GM12873 (cell line): ENCODE measurements at regions not wholly inside any gene's neighbourhood (a gene's known extent, or its start where the extent isn't known, plus 50 kb on each side); places are given as distances from the start of the nearest gene placed in this dataset.

Experiments used
- TF ChIP-seq, protein P1 (sequence below): IDR thresholded peaks from 2 replicates; pipeline ENCODE4 v1.5.1; 2012; ENCODE audit warnings: low read depth, mild to moderate bottlenecking, moderate library complexity, low read length, control low read depth; ENCODE audit not compliant: insufficient read depth; ENCODE audit errors: missing control alignments

DNA sequence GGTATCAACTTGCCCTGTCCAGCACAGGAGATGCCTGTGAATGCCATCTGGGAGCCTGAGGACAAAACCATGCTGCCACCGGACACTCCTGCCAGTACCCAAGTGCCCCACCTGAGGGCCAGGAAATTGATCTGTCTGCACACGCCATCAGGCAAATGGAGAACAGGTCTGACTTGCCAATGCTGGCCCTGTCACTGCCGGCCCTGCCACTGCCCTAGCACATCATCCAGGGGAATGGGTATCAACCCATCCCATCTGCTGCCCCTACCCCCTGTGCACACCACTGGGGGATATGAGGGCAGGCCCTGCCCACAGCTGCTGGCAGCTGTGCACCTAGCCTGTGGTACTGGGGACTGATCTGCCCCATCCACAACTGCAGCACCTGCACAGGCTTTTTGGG lies 1081.6 kb upstream of the EYS start:
- TF ChIP-seq, protein P1, sequence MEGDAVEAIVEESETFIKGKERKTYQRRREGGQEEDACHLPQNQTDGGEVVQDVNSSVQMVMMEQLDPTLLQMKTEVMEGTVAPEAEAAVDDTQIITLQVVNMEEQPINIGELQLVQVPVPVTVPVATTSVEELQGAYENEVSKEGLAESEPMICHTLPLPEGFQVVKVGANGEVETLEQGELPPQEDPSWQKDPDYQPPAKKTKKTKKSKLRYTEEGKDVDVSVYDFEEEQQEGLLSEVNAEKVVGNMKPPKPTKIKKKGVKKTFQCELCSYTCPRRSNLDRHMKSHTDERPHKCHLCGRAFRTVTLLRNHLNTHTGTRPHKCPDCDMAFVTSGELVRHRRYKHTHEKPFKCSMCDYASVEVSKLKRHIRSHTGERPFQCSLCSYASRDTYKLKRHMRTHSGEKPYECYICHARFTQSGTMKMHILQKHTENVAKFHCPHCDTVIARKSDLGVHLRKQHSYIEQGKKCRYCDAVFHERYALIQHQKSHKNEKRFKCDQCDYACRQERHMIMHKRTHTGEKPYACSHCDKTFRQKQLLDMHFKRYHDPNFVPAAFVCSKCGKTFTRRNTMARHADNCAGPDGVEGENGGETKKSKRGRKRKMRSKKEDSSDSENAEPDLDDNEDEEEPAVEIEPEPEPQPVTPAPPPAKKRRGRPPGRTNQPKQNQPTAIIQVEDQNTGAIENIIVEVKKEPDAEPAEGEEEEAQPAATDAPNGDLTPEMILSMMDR: no peak

DNA sequence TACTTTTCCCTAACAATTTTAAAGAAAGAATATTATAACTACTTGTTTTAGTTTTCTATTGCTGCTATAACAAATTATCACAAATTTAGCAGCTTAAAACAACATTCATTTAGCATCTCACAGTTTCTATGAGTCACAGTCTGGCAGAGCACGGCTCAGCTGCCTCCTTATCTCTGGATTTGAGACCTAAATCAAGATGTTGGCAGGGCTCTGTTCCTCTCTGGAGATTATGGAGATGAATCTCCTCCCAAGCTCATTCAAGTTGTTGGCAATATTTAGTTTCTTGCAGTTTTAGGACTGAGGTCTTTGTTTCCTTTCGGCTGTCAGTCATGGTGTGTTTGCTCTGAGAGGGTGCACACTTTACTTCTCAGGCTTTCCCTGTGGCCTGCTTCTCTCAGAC lies 1065.8 kb upstream of the EYS start:
- TF ChIP-seq, protein P1: no peak

DNA sequence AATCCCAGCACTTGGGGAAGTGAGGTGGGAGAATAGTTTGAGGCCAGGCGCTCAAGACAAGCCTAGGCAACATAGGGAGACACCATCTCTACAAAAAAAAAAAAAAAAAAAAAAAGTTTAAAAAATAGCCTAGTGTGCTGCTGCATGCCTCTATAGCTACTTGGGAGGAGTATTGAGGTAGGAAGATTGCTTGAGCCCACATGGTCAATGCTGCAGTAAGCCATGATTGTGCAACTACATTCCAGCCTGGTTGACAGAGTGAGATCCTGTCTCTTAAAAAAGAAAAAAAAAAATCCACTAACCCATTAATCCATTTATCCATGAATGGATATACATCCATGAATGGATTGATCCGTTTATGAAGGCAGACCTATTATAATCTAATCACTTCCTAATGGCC lies 1064.6 kb upstream of the EYS start:
- TF ChIP-seq, protein P1: no peak

DNA sequence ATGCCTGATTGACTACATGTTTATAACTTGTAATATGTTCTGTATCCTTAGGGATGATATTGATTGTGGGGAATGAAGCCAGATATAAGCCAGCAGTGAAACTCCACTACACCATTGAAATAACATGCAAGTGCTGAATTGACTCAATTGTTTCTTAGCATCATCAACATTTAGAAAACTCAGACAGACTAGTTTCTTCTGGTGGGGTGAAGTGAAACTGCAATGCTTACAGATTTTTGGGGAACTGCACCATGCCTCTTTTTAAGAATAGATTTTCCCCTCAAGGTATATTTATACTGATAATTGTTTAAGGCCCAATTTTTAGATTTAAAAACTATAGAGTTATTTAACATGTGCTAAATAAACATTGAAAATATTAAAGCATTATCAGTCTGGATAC lies 1044.6 kb upstream of the EYS start:
- TF ChIP-seq, protein P1: no peak

DNA sequence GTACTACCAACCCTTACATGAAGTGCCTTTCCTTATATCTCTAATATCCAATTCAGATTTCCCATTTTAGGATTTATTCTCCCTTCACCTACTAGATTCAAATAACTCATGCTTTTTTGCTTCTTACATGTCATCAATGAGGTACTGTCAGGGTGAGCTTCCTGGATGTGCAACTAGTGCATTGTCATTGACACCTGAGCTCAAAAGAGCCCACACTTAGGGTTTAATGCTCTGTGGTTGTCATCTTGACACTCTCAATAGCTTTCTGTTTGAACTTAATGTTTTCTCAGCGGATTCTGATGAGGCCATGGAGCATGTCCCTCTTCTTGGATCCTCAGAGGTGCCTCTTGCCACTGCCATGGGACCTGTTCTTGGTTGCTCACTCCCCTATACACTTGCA lies 1033.3 kb upstream of the EYS start:
- TF ChIP-seq, protein P1: no peak

DNA sequence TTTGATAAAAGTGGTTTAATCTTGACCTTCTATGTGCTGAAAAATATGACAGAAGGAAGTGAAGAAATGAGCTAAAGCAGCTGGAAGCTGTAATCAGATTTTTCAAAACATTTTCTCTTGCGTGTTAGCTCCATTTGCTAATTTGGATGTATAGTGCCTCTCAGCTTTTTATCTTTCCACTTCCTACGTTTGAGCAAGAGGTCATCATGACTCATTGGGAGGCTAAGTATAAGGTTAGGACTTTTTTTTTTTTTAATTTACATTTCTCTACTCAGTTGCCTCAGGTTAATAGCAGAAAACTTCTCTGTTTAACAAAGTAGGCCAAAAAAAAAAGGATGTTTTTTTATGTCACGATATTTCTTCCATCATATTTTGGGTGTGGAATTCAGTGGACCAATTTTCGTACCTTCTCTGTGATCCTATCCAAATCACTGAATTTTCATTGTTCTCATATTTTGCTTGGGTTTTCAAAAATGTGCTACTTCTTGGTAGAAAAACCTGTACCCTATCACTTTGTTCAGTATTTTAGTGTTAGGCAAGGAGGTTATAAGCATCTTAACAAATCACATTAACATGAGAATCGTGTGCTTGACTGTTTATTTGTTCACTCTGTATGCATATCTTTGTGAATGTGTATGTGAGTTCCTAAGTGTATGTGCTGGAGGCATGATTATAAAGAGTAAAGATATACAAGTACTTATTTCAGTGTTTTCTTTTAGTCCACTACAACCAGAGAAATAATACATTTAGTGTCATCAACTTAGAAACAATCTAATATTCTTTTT lies 1028.3 kb upstream of the EYS start:
- TF ChIP-seq, protein P1: no peak

DNA sequence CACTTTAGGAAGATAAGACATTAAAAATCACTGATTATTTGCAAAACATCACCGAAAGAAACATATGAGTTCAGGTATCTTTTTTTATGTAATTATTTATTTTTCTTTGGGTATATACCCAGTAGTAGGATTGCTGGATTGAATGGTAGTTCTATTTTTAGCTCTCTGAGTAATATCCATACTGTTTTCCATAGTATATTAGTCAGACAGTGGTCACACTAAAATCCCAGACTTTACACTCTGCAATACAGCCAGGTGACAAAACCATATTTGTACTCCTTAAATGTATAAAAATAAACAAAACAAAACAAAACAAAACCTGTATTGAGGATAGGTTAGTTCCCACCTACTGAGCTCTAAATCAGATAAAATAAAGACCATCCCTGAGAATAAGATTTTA lies 1024.3 kb upstream of the EYS start:
- TF ChIP-seq, protein P1: no peak
